GM12878 (cell line): ENCODE measurements at regions not wholly inside any gene's neighbourhood (a gene's known extent, or its start where the extent isn't known, plus 50 kb on each side); places are given as distances from the start of the nearest gene placed in this dataset.

Source experiments
- RCOR1 ChIP-seq: conservative IDR thresholded peaks from 2 replicates; pipeline ENCODE4 v1.6.1; 2012; ENCODE audit warnings: low read depth, low read length, improper control_type of control experiment
- TF ChIP-seq, protein P1 (sequence below): IDR thresholded peaks from 2 replicates; pipeline ENCODE4 v1.6.1; 2012; ENCODE audit warnings: mild to moderate bottlenecking, low read depth, low read length
- TF ChIP-seq, protein P2 (sequence below), 3 experiments: IDR thresholded peaks in 2 of 3; conservative IDR thresholded peaks in 1 of 3; 2 replicates each; pipeline ENCODE4 v1.5.1; 2011; ENCODE audit warnings: low read depth in 3 of 3, low read length in 3 of 3, mild to moderate bottlenecking in 3 of 3, control low read depth in 2 of 3, moderate library complexity in 2 of 3, inconsistent platforms in 1 of 3, mixed read lengths in 1 of 3; ENCODE audit not compliant: control insufficient read depth in 2 of 3, insufficient read depth in 1 of 3; ENCODE audit errors: extremely low read depth in 1 of 3

DNA sequence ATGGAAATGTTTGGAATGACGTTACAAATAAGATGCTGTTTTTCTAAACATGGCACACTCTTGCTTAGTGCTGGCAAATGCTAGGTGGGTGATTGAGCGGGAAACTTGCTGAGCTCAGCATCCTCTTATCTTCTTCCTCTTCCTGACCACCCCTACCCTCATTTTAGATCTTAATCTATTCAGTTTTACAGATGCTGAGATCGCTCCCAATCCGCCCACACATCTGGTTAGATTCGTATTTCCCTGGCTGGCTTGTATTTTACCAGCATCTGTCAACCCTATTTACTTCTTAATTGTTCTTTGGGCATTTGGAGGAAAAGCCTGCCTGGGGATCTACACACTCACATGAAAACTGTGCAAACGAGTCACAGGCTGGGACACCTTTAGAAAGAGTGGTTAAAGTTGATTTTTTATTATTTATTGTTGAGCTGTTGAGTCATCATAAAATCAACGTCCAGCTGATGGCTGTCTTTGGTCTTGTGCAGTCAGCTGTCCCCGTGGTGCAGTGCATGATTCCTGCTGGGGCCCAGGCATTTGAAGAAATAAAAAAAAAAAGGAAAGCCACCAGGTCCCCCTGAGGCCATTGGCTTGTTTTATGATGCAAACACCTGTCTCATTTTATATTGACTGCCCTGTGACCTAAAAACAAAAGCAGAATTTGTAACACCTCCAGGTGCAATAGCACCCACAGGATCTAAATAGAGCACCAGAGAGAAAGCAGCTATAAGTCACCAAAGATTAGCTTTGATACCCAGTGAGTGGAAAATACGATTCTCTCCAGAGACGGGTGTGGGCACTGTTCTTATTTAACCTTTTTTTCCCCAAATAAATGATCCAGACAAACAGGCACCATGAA lies 258.6 kb downstream of the HS3ST3B1 start:
- no peak for TF ChIP-seq RCOR1
- TF ChIP-seq, protein P1, sequence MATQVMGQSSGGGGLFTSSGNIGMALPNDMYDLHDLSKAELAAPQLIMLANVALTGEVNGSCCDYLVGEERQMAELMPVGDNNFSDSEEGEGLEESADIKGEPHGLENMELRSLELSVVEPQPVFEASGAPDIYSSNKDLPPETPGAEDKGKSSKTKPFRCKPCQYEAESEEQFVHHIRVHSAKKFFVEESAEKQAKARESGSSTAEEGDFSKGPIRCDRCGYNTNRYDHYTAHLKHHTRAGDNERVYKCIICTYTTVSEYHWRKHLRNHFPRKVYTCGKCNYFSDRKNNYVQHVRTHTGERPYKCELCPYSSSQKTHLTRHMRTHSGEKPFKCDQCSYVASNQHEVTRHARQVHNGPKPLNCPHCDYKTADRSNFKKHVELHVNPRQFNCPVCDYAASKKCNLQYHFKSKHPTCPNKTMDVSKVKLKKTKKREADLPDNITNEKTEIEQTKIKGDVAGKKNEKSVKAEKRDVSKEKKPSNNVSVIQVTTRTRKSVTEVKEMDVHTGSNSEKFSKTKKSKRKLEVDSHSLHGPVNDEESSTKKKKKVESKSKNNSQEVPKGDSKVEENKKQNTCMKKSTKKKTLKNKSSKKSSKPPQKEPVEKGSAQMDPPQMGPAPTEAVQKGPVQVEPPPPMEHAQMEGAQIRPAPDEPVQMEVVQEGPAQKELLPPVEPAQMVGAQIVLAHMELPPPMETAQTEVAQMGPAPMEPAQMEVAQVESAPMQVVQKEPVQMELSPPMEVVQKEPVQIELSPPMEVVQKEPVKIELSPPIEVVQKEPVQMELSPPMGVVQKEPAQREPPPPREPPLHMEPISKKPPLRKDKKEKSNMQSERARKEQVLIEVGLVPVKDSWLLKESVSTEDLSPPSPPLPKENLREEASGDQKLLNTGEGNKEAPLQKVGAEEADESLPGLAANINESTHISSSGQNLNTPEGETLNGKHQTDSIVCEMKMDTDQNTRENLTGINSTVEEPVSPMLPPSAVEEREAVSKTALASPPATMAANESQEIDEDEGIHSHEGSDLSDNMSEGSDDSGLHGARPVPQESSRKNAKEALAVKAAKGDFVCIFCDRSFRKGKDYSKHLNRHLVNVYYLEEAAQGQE, result no peak
- TF ChIP-seq, protein P2, sequence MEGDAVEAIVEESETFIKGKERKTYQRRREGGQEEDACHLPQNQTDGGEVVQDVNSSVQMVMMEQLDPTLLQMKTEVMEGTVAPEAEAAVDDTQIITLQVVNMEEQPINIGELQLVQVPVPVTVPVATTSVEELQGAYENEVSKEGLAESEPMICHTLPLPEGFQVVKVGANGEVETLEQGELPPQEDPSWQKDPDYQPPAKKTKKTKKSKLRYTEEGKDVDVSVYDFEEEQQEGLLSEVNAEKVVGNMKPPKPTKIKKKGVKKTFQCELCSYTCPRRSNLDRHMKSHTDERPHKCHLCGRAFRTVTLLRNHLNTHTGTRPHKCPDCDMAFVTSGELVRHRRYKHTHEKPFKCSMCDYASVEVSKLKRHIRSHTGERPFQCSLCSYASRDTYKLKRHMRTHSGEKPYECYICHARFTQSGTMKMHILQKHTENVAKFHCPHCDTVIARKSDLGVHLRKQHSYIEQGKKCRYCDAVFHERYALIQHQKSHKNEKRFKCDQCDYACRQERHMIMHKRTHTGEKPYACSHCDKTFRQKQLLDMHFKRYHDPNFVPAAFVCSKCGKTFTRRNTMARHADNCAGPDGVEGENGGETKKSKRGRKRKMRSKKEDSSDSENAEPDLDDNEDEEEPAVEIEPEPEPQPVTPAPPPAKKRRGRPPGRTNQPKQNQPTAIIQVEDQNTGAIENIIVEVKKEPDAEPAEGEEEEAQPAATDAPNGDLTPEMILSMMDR (IDR thresholded peaks at IDR 0.05 in 2 of 3, conservative IDR thresholded peaks at IDR 0.05 in 1 of 3; ENCODE audit: control insufficient read depth in 2 of 3, extremely low read depth in 1 of 3, insufficient read depth in 1 of 3, low read depth in 3 of 3, low read length in 3 of 3), result no peak
